GM12865 (cell line): ENCODE measurements at regions not wholly inside any gene's neighbourhood (a gene's known extent, or its start where the extent isn't known, plus 50 kb on each side); places are given as distances from the start of the nearest gene placed in this dataset.

Experiments
- DNase-seq: peaks from one replicate; pipeline ENCODE4 v3.0.0; 2010; ENCODE audit warnings: low read depth
- H3K4me3 ChIP-seq: 2 replicates; pipeline ENCODE4 v1.5.1; 2011; ENCODE audit warnings: mild to moderate bottlenecking, low read depth, low read length, control low read depth
- TF ChIP-seq, protein P1 (sequence below): IDR thresholded peaks from 2 replicates; pipeline ENCODE4 v1.5.1; 2011; ENCODE audit warnings: low read length, control low read depth, low read depth, inconsistent platforms; ENCODE audit not compliant: insufficient read depth; ENCODE audit errors: missing control alignments

GRCh38 chr11:111000400-111001080 is 245.0 kb upstream of the POU2AF2 start:
- TF ChIP-seq, protein P1, sequence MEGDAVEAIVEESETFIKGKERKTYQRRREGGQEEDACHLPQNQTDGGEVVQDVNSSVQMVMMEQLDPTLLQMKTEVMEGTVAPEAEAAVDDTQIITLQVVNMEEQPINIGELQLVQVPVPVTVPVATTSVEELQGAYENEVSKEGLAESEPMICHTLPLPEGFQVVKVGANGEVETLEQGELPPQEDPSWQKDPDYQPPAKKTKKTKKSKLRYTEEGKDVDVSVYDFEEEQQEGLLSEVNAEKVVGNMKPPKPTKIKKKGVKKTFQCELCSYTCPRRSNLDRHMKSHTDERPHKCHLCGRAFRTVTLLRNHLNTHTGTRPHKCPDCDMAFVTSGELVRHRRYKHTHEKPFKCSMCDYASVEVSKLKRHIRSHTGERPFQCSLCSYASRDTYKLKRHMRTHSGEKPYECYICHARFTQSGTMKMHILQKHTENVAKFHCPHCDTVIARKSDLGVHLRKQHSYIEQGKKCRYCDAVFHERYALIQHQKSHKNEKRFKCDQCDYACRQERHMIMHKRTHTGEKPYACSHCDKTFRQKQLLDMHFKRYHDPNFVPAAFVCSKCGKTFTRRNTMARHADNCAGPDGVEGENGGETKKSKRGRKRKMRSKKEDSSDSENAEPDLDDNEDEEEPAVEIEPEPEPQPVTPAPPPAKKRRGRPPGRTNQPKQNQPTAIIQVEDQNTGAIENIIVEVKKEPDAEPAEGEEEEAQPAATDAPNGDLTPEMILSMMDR = no peak
- no peak overlapping the region for H3K4me3 ChIP-seq
- no peak for DNase-seq

DNA sequence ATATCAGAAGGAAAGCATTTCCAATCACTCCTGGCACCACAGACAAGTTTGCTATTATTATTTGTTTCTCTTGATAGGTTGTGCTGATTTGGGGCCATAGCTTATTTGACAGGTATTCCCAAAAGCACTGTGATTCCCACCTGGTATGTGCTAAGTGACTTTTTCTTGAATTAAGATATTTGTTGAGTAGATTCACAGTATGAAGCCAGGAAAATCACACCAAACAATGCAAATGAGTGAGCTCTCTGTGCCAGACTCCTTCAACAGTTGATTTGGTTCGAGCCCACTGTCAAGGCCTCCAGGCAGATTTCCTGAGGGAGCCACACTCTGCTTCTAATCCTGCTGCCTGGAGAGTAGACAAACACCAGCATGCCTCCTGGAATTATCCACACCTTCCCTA is 253.0 kb upstream of the POU2AF2 start:
- TF ChIP-seq, protein P1 = no peak
- no peak for DNase-seq
- H3K4me3 ChIP-seq = no peak overlapping the region

DNA sequence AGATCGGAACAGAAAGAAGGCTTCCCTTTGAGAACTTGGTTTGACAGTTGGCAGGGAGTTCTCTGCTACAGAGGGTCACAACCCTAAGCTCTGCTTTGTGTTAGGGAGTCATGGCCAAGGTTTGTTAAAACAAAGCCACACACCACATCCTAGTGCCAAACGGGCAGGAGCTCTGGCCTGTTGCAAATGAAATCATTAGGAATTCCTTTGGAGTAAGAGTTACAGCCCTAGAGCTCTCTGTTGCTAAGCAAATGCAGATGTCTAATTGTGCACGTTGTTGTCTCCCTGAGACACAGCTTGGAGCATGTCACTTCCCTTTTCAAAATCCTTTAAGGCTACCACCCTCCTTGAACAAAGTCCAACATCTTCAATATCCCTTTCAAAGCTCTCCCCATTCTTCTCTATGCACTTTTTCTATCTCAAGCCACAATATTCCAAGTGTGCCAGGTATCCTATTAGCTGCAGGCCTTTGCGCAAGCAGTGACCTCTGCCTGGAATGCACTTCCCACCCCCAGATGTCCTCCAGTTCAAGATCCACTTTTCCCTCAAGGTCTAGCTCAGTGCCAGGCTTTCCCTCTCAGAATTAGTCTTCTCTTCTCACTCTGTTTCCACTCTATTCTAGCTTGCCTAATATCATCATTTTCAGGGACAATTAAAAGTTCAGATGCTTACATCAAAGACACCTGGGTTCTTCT is 253.7 kb upstream of the POU2AF2 start:
- H3K4me3 ChIP-seq = no peak overlapping the region
- TF ChIP-seq, protein P1 = no peak
- DNase-seq = no peak

- no peak overlapping the region for H3K4me3 ChIP-seq
- TF ChIP-seq, protein P1 = no peak
- no peak for DNase-seq
Observed at GRCh38 chr11:110990311-110990710, 255.2 kb upstream of the POU2AF2 start.

GRCh38 chr11:110989428-110990133 is 255.9 kb upstream of the POU2AF2 start:
- DNase-seq = no peak
- H3K4me3 ChIP-seq = no peak overlapping the region
- TF ChIP-seq, protein P1 = no peak

GRCh38 chr11:110988671-110989070 is 256.9 kb upstream of the POU2AF2 start:
- no peak overlapping the region for H3K4me3 ChIP-seq
- TF ChIP-seq, protein P1 = no peak
- no peak for DNase-seq
